Neural progenitor cell (in vitro differentiated cells): ENCODE measurements at regions not wholly inside any gene's neighbourhood (a gene's known extent, or its start where the extent isn't known, plus 50 kb on each side); places are given as distances from the start of the nearest gene placed in this dataset.
A peak's percentile ranks its signal among the peaks of the same experiment; 100 is the strongest.

Experiments used
- DNase-seq: peaks from one replicate; pipeline ENCODE4 v3.0.0-alpha.2; 2016; ENCODE audit warnings: low spot score
- H2AFZ ChIP-seq: fragments of 200-600 bp; sonication (generic); replicated peaks from 2 replicates; pipeline ENCODE4 v1.6.1; 2016; ENCODE audit warnings: antibody characterized with exemption
- H3F3A ChIP-seq: fragments of 200-600 bp; sonication (generic); 2 replicates; pipeline ENCODE4 v1.6.1; 2016; ENCODE audit warnings: antibody characterized with exemption, low read depth
- H3K27ac ChIP-seq: fragments of 200-600 bp; sonication (generic); 2 replicates; pipeline ENCODE4 v1.5.1; 2016; ENCODE audit warnings: mild to moderate bottlenecking
- H3K27me3 ChIP-seq: fragments of 200-600 bp; sonication (generic); 2 replicates; pipeline ENCODE4 v1.6.1; 2016; ENCODE audit warnings: mild to moderate bottlenecking, moderate library complexity
- H3K36me3 ChIP-seq: fragments of 200-600 bp; sonication (generic); 2 replicates; pipeline ENCODE4 v1.5.1; 2016
- H3K4me1 ChIP-seq: fragments of 200-600 bp; sonication (generic); 2 replicates; pipeline ENCODE4 v1.6.1; 2016; ENCODE audit warnings: mixed run types
- H3K4me2 ChIP-seq: fragments of 200-600 bp; sonication (generic); 2 replicates; pipeline ENCODE4 v1.6.1; 2016
- H3K4me3 ChIP-seq: fragments of 200-600 bp; sonication (generic); 2 replicates; pipeline ENCODE4 v1.5.1; 2016
- H3K79me2 ChIP-seq: fragments of 200-600 bp; sonication (generic); 2 replicates; pipeline ENCODE4 v1.6.1; 2016; ENCODE audit warnings: low read depth
- H3K9ac ChIP-seq: fragments of 200-600 bp; sonication (generic); 2 replicates; pipeline ENCODE4 v1.6.1; 2016
- H3K9me3 ChIP-seq: fragments of 200-600 bp; sonication (generic); 2 replicates; pipeline ENCODE4 v1.5.1; 2016; ENCODE audit warnings: low read depth
- H4K20me1 ChIP-seq: fragments of 200-600 bp; sonication (generic); 2 replicates; pipeline ENCODE4 v1.6.1; 2016; ENCODE audit warnings: low read depth
- H3K27ac Mint-ChIP-seq: 3 replicates; pipeline ENCODE4 v1.8.0; 2021; ENCODE audit warnings: mixed read lengths
- H3K27me3 Mint-ChIP-seq: 2 replicates; pipeline ENCODE4 v1.8.0; 2022; ENCODE audit warnings: low read depth, mild to moderate bottlenecking, inconsistent platforms, moderate library complexity, mixed read lengths; ENCODE audit not compliant: insufficient read depth
- H3K36me3 Mint-ChIP-seq: 3 replicates; pipeline ENCODE4 v1.8.0; 2021; ENCODE audit warnings: mixed read lengths
- H3K4me1 Mint-ChIP-seq: 3 replicates; pipeline ENCODE4 v1.8.0; 2021; ENCODE audit warnings: mixed read lengths
- H3K4me3 Mint-ChIP-seq: 3 replicates; pipeline ENCODE4 v1.8.0; 2021; ENCODE audit warnings: mild to moderate bottlenecking, moderate library complexity, mixed read lengths
- H3K9me3 Mint-ChIP-seq: 3 replicates; pipeline ENCODE4 v1.8.0; 2020; ENCODE audit warnings: mixed read lengths
- CTCF ChIP-seq: fragments of 200-600 bp; sonication (generic); IDR thresholded peaks from 2 replicates; pipeline ENCODE4 v1.5.1; 2017; ENCODE audit warnings: antibody characterized with exemption, mild to moderate bottlenecking
- EZH2 ChIP-seq: fragments of 200-600 bp; sonication (generic); IDR thresholded peaks from 2 replicates; pipeline ENCODE4 v1.6.1; 2017; ENCODE audit warnings: antibody characterized with exemption, mild to moderate bottlenecking, moderate library complexity
- EZH2phosphoT487 ChIP-seq: fragments of 200-600 bp; sonication (generic); IDR thresholded peaks from 2 replicates; pipeline ENCODE4 v1.6.1; 2017; ENCODE audit warnings: antibody characterized with exemption

- peaks cover 4% of the 10 kb centered on the region for H3K9me3 Mint-ChIP-seq
- Histone ChIP-seq H3K9ac (no peak overlapping the region), H3K27me3 (no peaks in the 10 kb centered on the region), H3K79me2 (no peaks in the 10 kb centered on the region), H2AFZ (no peak overlapping the region), H4K20me1 (no peaks in the 10 kb centered on the region), H3K4me3 (no peak overlapping the region), H3F3A (no peaks in the 10 kb centered on the region), H3K9me3 (no peaks in the 10 kb centered on the region), H3K4me2 (no peak overlapping the region), H3K36me3 (no peaks in the 10 kb centered on the region), H3K27ac (no peak overlapping the region), H3K4me1 (peaks cover 14% of the 10 kb centered on the region)
- H3K36me3 Mint-ChIP-seq: no peaks in the 10 kb centered on the region
- peaks cover 21% of the 10 kb centered on the region for H3K4me1 Mint-ChIP-seq
- DNase-seq: no peak
- no peak overlapping the region for H3K27ac Mint-ChIP-seq
- peaks cover 4% of the 10 kb centered on the region for H3K27me3 Mint-ChIP-seq
- TF ChIP-seq EZH2 (no peak), EZH2phosphoT487 (no peak), CTCF (no peak)
- H3K4me3 Mint-ChIP-seq: no peak overlapping the region
These were observed 245.3 kb downstream of the QKI start for GRCh38 chr6:163659803-163660202.

GRCh38 chr6:163655217-163656121, 241.0 kb downstream of the QKI start:
- no peaks in the 10 kb centered on the region for H3K9me3 ChIP-seq
- peaks cover 10% of the 10 kb centered on the region for H3K27me3 Mint-ChIP-seq
- peaks cover 19% of the 10 kb centered on the region for H3K4me1 Mint-ChIP-seq
- no peaks in the 10 kb centered on the region for H3K36me3 Mint-ChIP-seq
- H3K4me1 ChIP-seq: peaks cover 8% of the 10 kb centered on the region
- H3K79me2 ChIP-seq: no peaks in the 10 kb centered on the region
- H3K27ac Mint-ChIP-seq: no peak overlapping the region
- no peaks in the 10 kb centered on the region for H3K27me3 ChIP-seq
- H3K9ac ChIP-seq: no peak overlapping the region
- no peak for TF ChIP-seq EZH2
- no peak for TF ChIP-seq EZH2phosphoT487
- no peak for TF ChIP-seq CTCF
- H3K27ac ChIP-seq: no peak overlapping the region
- DNase-seq: no peak
- no peak overlapping the region for H3K4me3 Mint-ChIP-seq
- H2AFZ ChIP-seq: no peak overlapping the region
- no peak overlapping the region for H3K4me2 ChIP-seq
- no peaks in the 10 kb centered on the region for H3F3A ChIP-seq
- no peaks in the 10 kb centered on the region for H3K36me3 ChIP-seq
- H3K9me3 Mint-ChIP-seq: peaks cover 4% of the 10 kb centered on the region
- no peak overlapping the region for H3K4me3 ChIP-seq
- no peaks in the 10 kb centered on the region for H4K20me1 ChIP-seq

- H3K27ac ChIP-seq: no peak overlapping the region
- Mint-ChIP-seq H3K36me3 (no peaks in the 10 kb centered on the region), H3K4me3 (no peak overlapping the region), H3K27me3 (peaks cover 14% of the 10 kb centered on the region), H3K4me1 (peaks cover 29% of the 10 kb centered on the region), H3K27ac (peak overlapping the region; percentile 23), H3K9me3 (peaks cover 2% of the 10 kb centered on the region)
- no peak for DNase-seq
- TF ChIP-seq EZH2 (no peak), CTCF (no peak), EZH2phosphoT487 (no peak)
- H3K9me3 ChIP-seq: no peaks in the 10 kb centered on the region
- no peaks in the 10 kb centered on the region for H3K27me3 ChIP-seq
- H3F3A ChIP-seq: no peaks in the 10 kb centered on the region
- H3K79me2 ChIP-seq: no peaks in the 10 kb centered on the region
- H3K36me3 ChIP-seq: no peaks in the 10 kb centered on the region
- H2AFZ ChIP-seq: no peak overlapping the region
- no peak overlapping the region for H3K4me2 ChIP-seq
- H3K4me3 ChIP-seq: no peak overlapping the region
- no peaks in the 10 kb centered on the region for H4K20me1 ChIP-seq
- H3K9ac ChIP-seq: no peak overlapping the region
- peaks cover 8% of the 10 kb centered on the region for H3K4me1 ChIP-seq
These were observed 237.6 kb downstream of the QKI start for GRCh38 chr6:163651915-163652668.
